Muscle layer of duodenum (tissue), 2 donors: ENCODE measurements at regions not wholly inside any gene's neighbourhood (a gene's known extent, or its start where the extent isn't known, plus 50 kb on each side); places are given as distances from the start of the nearest gene placed in this dataset.

ENCODE experiments used
- H3K27ac ChIP-seq: one replicate; pipeline ENCODE4 v1.7.0; 2013; ENCODE audit warnings: mild to moderate bottlenecking, low read length
- H3K27me3 ChIP-seq: one replicate; pipeline ENCODE4 v1.7.0; 2013; ENCODE audit warnings: low read depth, mild to moderate bottlenecking, control low read depth, low read length
- H3K36me3 ChIP-seq, 2 donors: one replicate each; pipeline ENCODE4 v1.7.0; 2013; ENCODE audit warnings: low read length in 2 of 2, control low read depth in 1 of 2, mild to moderate bottlenecking in 1 of 2; ENCODE audit not compliant: insufficient read depth in 2 of 2, control insufficient read depth in 1 of 2
- H3K4me1 ChIP-seq, 2 donors: one replicate each; pipeline ENCODE4 v1.7.0; 2013; ENCODE audit warnings: low read length in 2 of 2, mild to moderate bottlenecking in 2 of 2, control low read depth in 1 of 2, moderate library complexity in 1 of 2; ENCODE audit not compliant: insufficient read depth in 2 of 2, control insufficient read depth in 1 of 2
- H3K4me3 ChIP-seq, 2 donors: one replicate each; pipeline ENCODE4 v1.7.0; 2013; ENCODE audit warnings: low read length in 2 of 2, low read depth in 1 of 2, mild to moderate bottlenecking in 1 of 2
- H3K9me3 ChIP-seq, 2 donors: one replicate each; pipeline ENCODE4 v1.7.0; 2013; ENCODE audit warnings: low read length in 2 of 2, control low read depth in 1 of 2, mild to moderate bottlenecking in 1 of 2; ENCODE audit not compliant: control insufficient read depth in 1 of 2
- donor health status: healthy.

DNA sequence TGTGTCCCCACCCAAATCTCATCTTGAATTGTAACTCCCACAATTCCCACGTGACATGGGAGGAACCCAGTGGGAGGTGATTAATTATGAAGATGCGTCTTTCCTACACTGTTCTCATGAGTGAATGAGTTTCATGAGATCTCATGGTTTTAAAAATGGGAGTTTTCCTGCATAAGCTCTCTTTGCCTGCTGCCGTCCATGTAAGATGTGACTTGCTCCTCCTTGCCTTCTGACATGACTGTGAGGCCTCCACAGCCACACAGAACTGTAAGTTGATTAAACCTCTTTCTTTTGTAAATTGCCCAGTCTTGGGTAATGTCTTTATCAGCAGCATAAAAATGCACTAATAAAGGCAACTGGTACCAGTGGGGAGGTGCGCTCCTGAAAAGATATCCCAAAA, 67.7 kb upstream of the DRGX start:
- no peak overlapping the region for H3K4me3 ChIP-seq
- H3K9me3 ChIP-seq = peaks cover 0 to 2% of the 10 kb centered on the region in 2 donors
- no peaks in the 10 kb centered on the region for H3K27me3 ChIP-seq
- H3K27ac ChIP-seq = no peak overlapping the region
- H3K4me1 ChIP-seq = no peaks in the 10 kb centered on the region
- peaks cover 22 to 61% of the 10 kb centered on the region in 2 donors for H3K36me3 ChIP-seq

- H3K27ac ChIP-seq = no peak overlapping the region
- no peak overlapping the region for H3K4me3 ChIP-seq
- H3K27me3 ChIP-seq = no peaks in the 10 kb centered on the region
- H3K9me3 ChIP-seq = peaks cover 8 to 10% of the 10 kb centered on the region in 2 donors
- H3K36me3 ChIP-seq = peaks cover 22 to 81% of the 10 kb centered on the region in 2 donors
- H3K4me1 ChIP-seq = no peaks in the 10 kb centered on the region
These were observed 63.0 kb upstream of the DRGX start for GRCh38 chr10:49458869-49459268.

DNA sequence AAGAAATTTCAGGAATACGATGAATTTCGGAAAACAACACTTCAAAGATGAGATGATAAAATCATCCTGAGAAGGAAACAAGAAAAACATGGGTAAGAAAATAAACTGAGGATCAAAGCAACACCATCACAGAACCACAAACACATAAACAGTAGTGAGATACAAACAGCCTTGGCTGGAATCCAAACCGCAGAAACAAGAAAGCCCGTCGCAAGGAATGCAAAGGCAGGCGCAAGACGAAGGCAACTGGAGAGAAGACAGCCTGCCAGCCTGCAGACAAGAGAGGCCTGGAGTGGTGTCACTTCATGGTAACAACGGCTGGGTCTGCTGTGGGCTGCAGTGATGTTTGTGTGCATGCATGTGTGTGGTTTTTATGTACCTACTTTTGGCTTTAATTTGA, 61.8 kb upstream of the DRGX start:
- Histone ChIP-seq H3K36me3 (peaks cover 22 to 81% of the 10 kb centered on the region in 2 donors), H3K4me1 (no peaks in the 10 kb centered on the region), H3K27me3 (no peaks in the 10 kb centered on the region), H3K4me3 (no peak overlapping the region), H3K9me3 (peaks cover 14 to 15% of the 10 kb centered on the region in 2 donors), H3K27ac (no peak overlapping the region)

DNA sequence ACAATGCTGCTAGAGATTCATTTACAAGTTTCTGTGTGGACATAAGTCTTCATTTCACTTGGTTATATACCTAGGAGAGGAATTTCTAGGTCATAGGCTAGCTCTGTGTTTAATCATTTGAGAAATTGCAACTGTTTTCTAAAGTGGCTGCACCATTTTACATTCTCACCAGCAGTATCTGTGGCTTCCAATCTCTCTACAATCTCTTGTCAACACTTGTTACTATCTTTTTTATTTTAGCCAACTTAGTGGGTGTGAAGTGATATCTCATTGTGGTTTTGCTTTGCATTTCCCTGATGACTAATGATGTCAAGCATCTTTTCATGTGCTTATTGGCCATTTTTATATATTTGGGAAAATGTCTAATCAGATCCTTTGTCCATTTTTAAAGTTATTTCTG, 53.0 kb upstream of the DRGX start:
- H3K27ac ChIP-seq = no peak overlapping the region
- no peak overlapping the region for H3K4me3 ChIP-seq
- H3K36me3 ChIP-seq = peaks cover 0 to 5% of the 10 kb centered on the region in 2 donors
- H3K4me1 ChIP-seq = no peaks in the 10 kb centered on the region
- H3K27me3 ChIP-seq = no peaks in the 10 kb centered on the region
- H3K9me3 ChIP-seq = peaks cover 15 to 19% of the 10 kb centered on the region in 2 donors

GRCh38 chr10:49446031-49446430, 50.1 kb upstream of the DRGX start:
- no peaks in the 10 kb centered on the region for H3K27me3 ChIP-seq
- H3K4me3 ChIP-seq = no peak overlapping the region
- no peak overlapping the region for H3K27ac ChIP-seq
- H3K9me3 ChIP-seq = peaks cover 8 to 13% of the 10 kb centered on the region in 2 donors
- H3K36me3 ChIP-seq = no peaks in the 10 kb centered on the region
- peaks cover 0 to 4% of the 10 kb centered on the region in 2 donors for H3K4me1 ChIP-seq
